ENCODE measurements at regions not wholly inside any gene's neighbourhood (a gene's known extent, or its start where the extent isn't known, plus 50 kb on each side); places are given as distances from the start of the nearest gene placed in this dataset.
"Not testable (repeated sequence)": the region's sequence is repeated elsewhere in the genome, so short reads cannot be mapped to it uniquely, and the experiment has no call there.

GRCh38 chr14:19132836-19133120 is 165.5 kb downstream of the POTEM start:
- TF ChIP-seq CTCF, POLR2A (IDR thresholded peaks at IDR 0.05): not testable (repeated sequence)

All from right lobe of liver (tissue), 4 donors.